Skeletal muscle tissue (tissue), 3 donors: ENCODE measurements at regions not wholly inside any gene's neighbourhood (a gene's known extent, or its start where the extent isn't known, plus 50 kb on each side); places are given as distances from the start of the nearest gene placed in this dataset.

Source experiments
- H3K27ac ChIP-seq: one replicate; pipeline ENCODE4 v1.7.0; 2013; ENCODE audit warnings: mild to moderate bottlenecking, low read depth, low read length, inconsistent platforms
- H3K27me3 ChIP-seq, 3 donors: one replicate each; pipeline ENCODE4 v1.7.0; 2013; ENCODE audit warnings: low read length in 3 of 3; ENCODE audit not compliant: control insufficient read depth in 3 of 3, insufficient read depth in 3 of 3
- H3K36me3 ChIP-seq, 3 donors: one replicate each; pipeline ENCODE4 v1.7.0; 2013; ENCODE audit warnings: low read length in 3 of 3; ENCODE audit not compliant: control insufficient read depth in 3 of 3, insufficient read depth in 3 of 3
- H3K4me1 ChIP-seq, 3 donors: one replicate each; pipeline ENCODE4 v1.7.0; 2013; ENCODE audit warnings: low read length in 3 of 3, mild to moderate bottlenecking in 3 of 3; ENCODE audit not compliant: control insufficient read depth in 3 of 3, insufficient read depth in 3 of 3
- H3K4me3 ChIP-seq, 3 donors: one replicate each; pipeline ENCODE4 v1.7.0; 2013; ENCODE audit warnings: low read length in 3 of 3
- H3K9ac ChIP-seq, 3 donors: one replicate each; pipeline ENCODE4 v1.7.0; 2013; ENCODE audit warnings: low read length in 3 of 3, mild to moderate bottlenecking in 3 of 3, moderate library complexity in 2 of 3, low read depth in 1 of 3
- H3K9me3 ChIP-seq, 3 donors: one replicate each; pipeline ENCODE4 v1.7.0; 2013; ENCODE audit warnings: low read length in 3 of 3; ENCODE audit not compliant: control insufficient read depth in 3 of 3
- donor health status: Osteomylitis.

GRCh38 chr7:118467381-118467780 lies 242.9 kb downstream of the ANKRD7 start:
- Histone ChIP-seq H3K4me3 (no peak overlapping the region), H3K9me3 (no peaks in the 10 kb centered on the region), H3K27me3 (no peaks in the 10 kb centered on the region), H3K9ac (no peak overlapping the region), H3K27ac (no peak overlapping the region), H3K36me3 (no peaks in the 10 kb centered on the region), H3K4me1 (no peaks in the 10 kb centered on the region)

- H3K36me3 ChIP-seq = no peaks in the 10 kb centered on the region
- no peak overlapping the region for H3K27ac ChIP-seq
- H3K4me1 ChIP-seq = no peaks in the 10 kb centered on the region
- H3K4me3 ChIP-seq = no peak overlapping the region
- H3K9me3 ChIP-seq = no peaks in the 10 kb centered on the region
- H3K27me3 ChIP-seq = no peaks in the 10 kb centered on the region
- no peak overlapping the region for H3K9ac ChIP-seq
Measured at GRCh38 chr7:118472581-118472980, 248.1 kb downstream of the ANKRD7 start.

- H3K27ac ChIP-seq = no peak overlapping the region
- H3K4me1 ChIP-seq = no peaks in the 10 kb centered on the region
- H3K9me3 ChIP-seq = no peaks in the 10 kb centered on the region
- H3K27me3 ChIP-seq = no peaks in the 10 kb centered on the region
- no peaks in the 10 kb centered on the region for H3K36me3 ChIP-seq
- H3K4me3 ChIP-seq = no peak overlapping the region
- no peak overlapping the region for H3K9ac ChIP-seq
Measured at GRCh38 chr7:118473271-118473670, 248.8 kb downstream of the ANKRD7 start.

DNA sequence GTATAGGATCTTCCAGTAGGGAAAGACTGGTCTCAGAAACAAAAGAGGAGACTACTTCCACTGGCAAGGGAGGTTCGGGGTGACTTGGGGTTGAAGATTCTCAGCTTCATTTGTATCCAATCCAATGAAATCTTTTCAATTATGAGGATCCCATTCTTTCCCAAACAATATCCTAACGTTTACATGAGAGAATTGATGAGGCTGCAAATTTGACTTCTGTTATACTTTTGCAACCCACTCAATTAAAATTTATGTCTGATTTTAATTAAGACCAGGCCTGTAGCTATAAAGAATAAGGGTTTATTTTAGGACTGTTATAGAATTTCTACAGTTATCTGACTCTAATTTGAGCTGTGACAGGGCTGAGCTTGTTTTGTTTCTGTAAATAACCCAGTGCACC lies 251.5 kb downstream of the ANKRD7 start:
- H3K4me3 ChIP-seq = no peak overlapping the region
- no peaks in the 10 kb centered on the region for H3K9me3 ChIP-seq
- H3K9ac ChIP-seq = no peak overlapping the region
- no peak overlapping the region for H3K27ac ChIP-seq
- H3K27me3 ChIP-seq = no peaks in the 10 kb centered on the region
- H3K36me3 ChIP-seq = no peaks in the 10 kb centered on the region
- no peaks in the 10 kb centered on the region for H3K4me1 ChIP-seq

- H3K9ac ChIP-seq = no peak overlapping the region
- no peaks in the 10 kb centered on the region for H3K27me3 ChIP-seq
- H3K9me3 ChIP-seq = no peaks in the 10 kb centered on the region
- no peaks in the 10 kb centered on the region for H3K4me1 ChIP-seq
- H3K4me3 ChIP-seq = no peak overlapping the region
- no peak overlapping the region for H3K27ac ChIP-seq
- no peaks in the 10 kb centered on the region for H3K36me3 ChIP-seq
Measured at GRCh38 chr7:118477036-118477435, 252.5 kb downstream of the ANKRD7 start.

- Histone ChIP-seq H3K4me3 (no peak overlapping the region), H3K9ac (no peak overlapping the region), H3K27me3 (no peaks in the 10 kb centered on the region), H3K4me1 (no peaks in the 10 kb centered on the region), H3K36me3 (no peaks in the 10 kb centered on the region), H3K9me3 (no peaks in the 10 kb centered on the region), H3K27ac (no peak overlapping the region)
Measured at GRCh38 chr7:118478236-118478635, 253.7 kb downstream of the ANKRD7 start.

DNA sequence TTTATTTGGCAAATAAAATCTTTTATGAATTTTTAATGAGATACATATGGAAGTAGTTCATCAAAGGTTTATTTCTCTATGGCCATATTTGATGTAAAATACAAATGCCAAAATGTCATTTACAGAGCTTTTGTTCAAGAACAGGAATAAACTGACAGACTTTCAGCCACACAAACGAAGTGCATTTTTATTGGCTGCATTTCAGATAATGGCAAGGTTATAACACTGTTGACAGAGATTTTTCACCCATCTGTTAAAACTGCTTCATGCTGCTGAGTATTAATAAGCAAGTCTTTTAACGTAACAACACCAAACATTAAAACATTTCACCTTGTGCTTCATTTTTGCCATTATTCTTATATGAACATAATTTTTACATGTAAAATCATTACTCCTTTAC lies 254.4 kb downstream of the ANKRD7 start:
- H3K27ac ChIP-seq = no peak overlapping the region
- H3K9me3 ChIP-seq = no peaks in the 10 kb centered on the region
- no peaks in the 10 kb centered on the region for H3K27me3 ChIP-seq
- no peak overlapping the region for H3K4me3 ChIP-seq
- H3K4me1 ChIP-seq = no peaks in the 10 kb centered on the region
- no peak overlapping the region for H3K9ac ChIP-seq
- H3K36me3 ChIP-seq = no peaks in the 10 kb centered on the region

DNA sequence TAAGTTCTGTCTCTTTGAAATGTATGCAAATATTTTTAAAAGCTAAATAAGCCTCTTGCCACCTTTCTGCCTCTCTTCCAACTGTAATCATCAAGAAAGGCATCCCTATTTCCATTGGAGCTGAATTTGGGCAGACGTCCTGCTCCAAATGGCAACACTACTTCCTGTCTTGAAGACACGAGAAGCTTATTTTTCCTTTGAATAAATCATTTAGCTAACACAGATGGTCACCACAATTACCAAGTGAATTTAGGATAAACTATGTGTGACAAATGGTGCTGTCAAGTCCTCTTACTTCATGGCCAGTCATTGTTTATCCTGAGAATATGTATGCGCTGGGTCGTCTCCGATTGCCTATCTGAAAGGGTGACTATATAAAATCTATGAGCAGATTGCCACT lies 268.0 kb downstream of the ANKRD7 start:
- Histone ChIP-seq H3K9me3 (no peaks in the 10 kb centered on the region), H3K36me3 (no peaks in the 10 kb centered on the region), H3K9ac (no peak overlapping the region), H3K4me1 (no peaks in the 10 kb centered on the region), H3K27ac (no peak overlapping the region), H3K4me3 (no peak overlapping the region), H3K27me3 (no peaks in the 10 kb centered on the region)

DNA sequence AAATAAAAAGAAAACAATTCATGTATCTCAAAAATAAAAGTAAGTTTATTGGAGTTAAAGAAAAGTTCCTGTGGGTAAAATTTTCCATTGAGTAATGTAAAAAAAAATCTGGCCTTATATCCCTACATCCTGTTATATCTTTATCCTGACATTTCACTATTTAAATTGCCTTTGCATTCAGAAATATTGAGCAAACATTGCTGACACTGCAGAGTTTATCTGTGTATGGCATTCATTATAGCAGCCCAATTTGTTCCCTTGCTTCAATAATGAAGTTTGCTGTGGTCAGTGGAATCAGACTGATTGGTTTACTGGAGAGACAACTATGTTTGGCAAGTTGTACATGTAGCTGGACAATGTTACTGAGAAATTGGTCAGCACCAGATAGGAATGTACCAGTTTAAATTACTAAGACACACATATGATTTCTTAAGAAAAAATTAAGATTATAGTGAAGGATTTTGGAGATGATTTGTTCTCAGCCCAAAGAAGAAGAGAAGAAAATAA lies 271.7 kb downstream of the ANKRD7 start:
- no peak overlapping the region for H3K27ac ChIP-seq
- no peak overlapping the region for H3K9ac ChIP-seq
- no peaks in the 10 kb centered on the region for H3K9me3 ChIP-seq
- H3K4me1 ChIP-seq = no peaks in the 10 kb centered on the region
- no peaks in the 10 kb centered on the region for H3K27me3 ChIP-seq
- no peak overlapping the region for H3K4me3 ChIP-seq
- no peaks in the 10 kb centered on the region for H3K36me3 ChIP-seq

- no peaks in the 10 kb centered on the region for H3K4me1 ChIP-seq
- no peak overlapping the region for H3K4me3 ChIP-seq
- no peaks in the 10 kb centered on the region for H3K27me3 ChIP-seq
- no peak overlapping the region for H3K9ac ChIP-seq
- H3K36me3 ChIP-seq = no peaks in the 10 kb centered on the region
- H3K9me3 ChIP-seq = no peaks in the 10 kb centered on the region
- no peak overlapping the region for H3K27ac ChIP-seq
Measured at GRCh38 chr7:118502235-118502634, 277.7 kb downstream of the ANKRD7 start.

DNA sequence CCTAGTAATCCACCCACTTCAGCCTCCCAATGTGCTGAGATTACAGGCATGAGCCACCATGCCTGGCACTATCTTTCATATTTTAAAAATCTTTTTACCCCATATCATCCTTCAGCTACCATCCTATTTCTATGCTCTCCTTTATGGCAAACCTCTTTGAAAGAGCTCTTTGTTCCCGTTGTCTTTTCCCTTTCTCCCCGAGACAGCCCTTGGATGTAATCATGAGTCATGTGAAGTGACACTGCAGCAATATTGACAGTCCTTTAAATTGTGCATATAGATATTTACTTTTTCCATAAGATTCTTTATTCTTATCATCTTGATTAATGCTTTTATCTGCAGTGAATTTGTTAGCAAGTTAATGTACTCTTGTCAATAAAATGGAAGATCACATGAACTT lies 286.6 kb downstream of the ANKRD7 start:
- no peaks in the 10 kb centered on the region for H3K4me1 ChIP-seq
- no peaks in the 10 kb centered on the region for H3K36me3 ChIP-seq
- no peaks in the 10 kb centered on the region for H3K27me3 ChIP-seq
- no peak overlapping the region for H3K27ac ChIP-seq
- H3K9me3 ChIP-seq = no peaks in the 10 kb centered on the region
- no peak overlapping the region for H3K4me3 ChIP-seq
- H3K9ac ChIP-seq = no peak overlapping the region
